NCI-H2107 (cell line): ENCODE measurements at regions not wholly inside any gene's neighbourhood (a gene's known extent, or its start where the extent isn't known, plus 50 kb on each side); places are given as distances from the start of the nearest gene placed in this dataset.

Experiments used
- DNase-seq: peaks from one replicate; lab custom pipeline; 2025; lab: John Stamatoyannopoulos, UW

- no peak for DNase-seq
These were observed 58.1 kb upstream of the HEPHL1 start for GRCh38 chr11:93963072-93963471.

- no peak for DNase-seq
These were observed 53.9 kb upstream of the HEPHL1 start for GRCh38 chr11:93967258-93967657.

- DNase-seq, result no peak
These were observed 53.2 kb upstream of the HEPHL1 start for GRCh38 chr11:93967944-93968343.

- no peak for DNase-seq
These were observed 50.9 kb upstream of the HEPHL1 start for GRCh38 chr11:93969925-93970922.
